HEK293 (cell line): ENCODE measurements at regions not wholly inside any gene's neighbourhood (a gene's known extent, or its start where the extent isn't known, plus 50 kb on each side); places are given as distances from the start of the nearest gene placed in this dataset.

ENCODE experiments used
- CTCF ChIP-seq: fragments of 450-650 bp; formaldehyde crosslinking; IDR thresholded peaks from 2 replicates; pipeline ENCODE4 v1.5.1; 2016; ENCODE audit warnings: missing biosample characterization, missing genetic modification characterization
- PRDM10 ChIP-seq: fragments of 450-650 bp; formaldehyde crosslinking; IDR thresholded peaks from 2 replicates; pipeline ENCODE4 v1.5.1; 2016; ENCODE audit warnings: missing biosample characterization, missing genetic modification characterization
- RBAK ChIP-seq: fragments of 450-650 bp; formaldehyde crosslinking; IDR thresholded peaks from 2 replicates; pipeline ENCODE4 v1.5.1; 2016; ENCODE audit warnings: missing biosample characterization, missing genetic modification characterization
- REST ChIP-seq: fragments of 450-650 bp; formaldehyde crosslinking; IDR thresholded peaks from 2 replicates; pipeline ENCODE4 v1.5.1; 2016; ENCODE audit warnings: missing biosample characterization, missing genetic modification characterization
- ZBTB49 ChIP-seq: fragments of 450-650 bp; formaldehyde crosslinking; IDR thresholded peaks from 2 replicates; pipeline ENCODE4 v1.5.1; 2016; ENCODE audit warnings: missing biosample characterization, missing genetic modification characterization, low read depth
- ZNF549 ChIP-seq: fragments of 450-650 bp; IDR thresholded peaks from 2 replicates; pipeline ENCODE4 v1.5.1; 2018; ENCODE audit warnings: missing biosample characterization, missing genetic modification characterization, mild to moderate bottlenecking, inconsistent platforms, moderate library complexity
- ZNF791 ChIP-seq: fragments of 450-650 bp; formaldehyde crosslinking; IDR thresholded peaks from 2 replicates; pipeline ENCODE4 v1.5.1; 2016; ENCODE audit warnings: missing biosample characterization, missing genetic modification characterization
- ZNF837 ChIP-seq: fragments of 450-650 bp; formaldehyde crosslinking; IDR thresholded peaks from 2 replicates; pipeline ENCODE4 v1.5.1; 2016; ENCODE audit warnings: missing biosample characterization, missing genetic modification characterization

GRCh38 chr3:5309602-5310001 lies 122.1 kb downstream of the EDEM1 start:
- TF ChIP-seq CTCF (tag by site-specific recombination) (no peak), ZNF791 (tag by site-specific recombination) (no peak), ZNF837 (tag by site-specific recombination) (no peak), ZNF549 (tag by site-specific recombination) (no peak), PRDM10 (tag by site-specific recombination) (no peak), ZBTB49 (no peak), REST (no peak), RBAK (tag by site-specific recombination) (no peak)
